GM12878 (cell line): ENCODE measurements at regions not wholly inside any gene's neighbourhood (a gene's known extent, or its start where the extent isn't known, plus 50 kb on each side); places are given as distances from the start of the nearest gene placed in this dataset.

Experiments used
- ATAC-seq: fragments of 200-7000 bp; cut with Tn5 transposase; 3 replicates; pipeline ENCODE4 v1.9.1; 2020; ENCODE audit warnings: mild to moderate bottlenecking, moderate library complexity
- BruUV-seq: library from RNA; stranded (reverse); fragments of 400-500 nt; replicated peaks from 2 replicates; lab custom pipeline; 2021; lab: Mats Ljungman, UMichigan
- CTCF ChIA-PET: fragments of 300-600 bp; sonication (Branson Sonifier 250); formaldehyde crosslinking; extraction: SDS; loops from one replicate; lab custom pipeline; 2021; ENCODE audit warnings: inconsistent platforms; lab: Yijun Ruan, JAX
- POLR2A ChIA-PET: fragments of 350-600 bp; formaldehyde crosslinking; extraction: SDS; loops from one replicate; lab custom pipeline; 2021; ENCODE audit warnings: inconsistent platforms; lab: Charles Lee
- RAD21 ChIA-PET: fragments of 300-600 bp; sonication (Branson Sonifier 250); formaldehyde crosslinking; loops from one replicate; lab custom pipeline; 2023; ENCODE audit warnings: antibody characterized with exemption; ENCODE audit not compliant: unreplicated experiment; lab: Charles Lee
- SMC1A ChIA-PET: fragments of 300-600 bp; sonication (Branson Sonifier 250); formaldehyde crosslinking; loops from one replicate; lab custom pipeline; 2023; ENCODE audit not compliant: unreplicated experiment, uncharacterized antibody; lab: Charles Lee
- DNase-seq: peaks from one replicate; pipeline ENCODE4 v3.0.0-alpha.2; 2011; ENCODE audit warnings: low read depth, low spot score
- FAIRE-seq: peaks from 3 replicates; lab custom pipeline; 2011; peaks lifted over from hg19 to GRCh38; lab: Jason Lieb, UNC
- H2AFZ ChIP-seq: 2 replicates; pipeline ENCODE4 v1.6.0; 2011; ENCODE audit warnings: low read depth, low read length, control low read depth; ENCODE audit not compliant: control insufficient read depth
- H3K27ac ChIP-seq: 2 replicates; pipeline ENCODE4 v1.5.1; 2011; ENCODE audit warnings: control low read depth; ENCODE audit not compliant: control insufficient read depth, insufficient read depth
- H3K27me3 ChIP-seq, 2 experiments: replicated peaks in 1 of 2; 2 replicates each; pipeline versions ENCODE4 v1.6.0 to v1.6.1; 2011; ENCODE audit warnings: low read length in 1 of 2; ENCODE audit not compliant: control insufficient read depth in 2 of 2, insufficient read depth in 2 of 2
- H3K36me3 ChIP-seq, 2 experiments: 2 replicates each; pipeline ENCODE4 v1.5.1; 2011; ENCODE audit warnings: low read length in 1 of 2; ENCODE audit not compliant: control insufficient read depth in 2 of 2, insufficient read depth in 2 of 2
- H3K4me1 ChIP-seq: 2 replicates; pipeline ENCODE4 v1.6.1; 2011; ENCODE audit warnings: mild to moderate bottlenecking, low read length, moderate library complexity, mixed read lengths; ENCODE audit not compliant: control insufficient read depth, insufficient read depth
- H3K4me2 ChIP-seq: 2 replicates; pipeline ENCODE4 v1.6.0; 2011; ENCODE audit warnings: control low read depth; ENCODE audit not compliant: control insufficient read depth, insufficient read depth
- H3K4me3 ChIP-seq: fragments of 200-600 bp; sonication (generic); 2 replicates; pipeline ENCODE4 v1.5.1; 2016
- H3K79me2 ChIP-seq: 2 replicates; pipeline ENCODE4 v1.6.0; 2011; ENCODE audit warnings: low read length; ENCODE audit not compliant: control insufficient read depth, insufficient read depth
- H3K9ac ChIP-seq: 2 replicates; pipeline ENCODE4 v1.8.0; 2011; ENCODE audit warnings: low read length, control low read depth, mixed read lengths; ENCODE audit not compliant: control insufficient read depth, insufficient read depth
- H3K9me3 ChIP-seq: replicated peaks from 3 replicates; pipeline ENCODE4 v1.5.1; 2011; ENCODE audit warnings: mild to moderate bottlenecking, low read length; ENCODE audit not compliant: control insufficient read depth, insufficient read depth
- H4K20me1 ChIP-seq: 2 replicates; pipeline ENCODE4 v1.6.0; 2011; ENCODE audit not compliant: control insufficient read depth, insufficient read depth
- BCL11A ChIP-seq: IDR thresholded peaks from 2 replicates; pipeline ENCODE4 v1.6.1; 2011; ENCODE audit warnings: low read depth, low read length
- GABPA ChIP-seq: IDR thresholded peaks from 2 replicates; pipeline ENCODE4 v1.6.1; 2014; ENCODE audit warnings: antibody characterized with exemption, low read depth, mild to moderate bottlenecking, inconsistent platforms
- SREBF1 ChIP-seq: IDR thresholded peaks from 2 replicates; pipeline ENCODE4 v1.6.1; 2012; ENCODE audit warnings: mild to moderate bottlenecking, low read length
- SREBF2 ChIP-seq: IDR thresholded peaks from 2 replicates; pipeline ENCODE4 v1.6.1; 2012; ENCODE audit warnings: mild to moderate bottlenecking, low read length
- WRNIP1 ChIP-seq: IDR thresholded peaks from 2 replicates; pipeline ENCODE4 v1.6.1; 2011; ENCODE audit warnings: low read depth, low read length, improper control_type of control experiment, borderline replicate concordance
- ZNF274 ChIP-seq: IDR thresholded peaks from one replicate; pipeline ENCODE4 v1.8.0; 2011; ENCODE audit not compliant: insufficient read length, insufficient read depth
- WGBS: methylation state at CpG from one replicate; pipeline ENCODE4 v1.1.6; 2016; ENCODE audit warnings: low lambda C conversion rate; ENCODE audit not compliant: insufficient replicate concordance, insufficient coverage; ENCODE audit errors: missing lambda C conversion rate; 5-methylcytosine and 5-hydroxymethylcytosine counted together
- in situ Hi-C: fragments of 300-500 bp; cut with MboI; formaldehyde crosslinking; loops from 9 replicates; pipeline ENCODE4 v1.14.3; 2018; ENCODE audit warnings: mixed read lengths
- intact Hi-C: fragments of 100-400 bp; cut with micrococcal nuclease; formaldehyde crosslinking; loops from one replicate; pipeline ENCODE4 v1.14.2; 2022; ENCODE audit not compliant: unreplicated experiment
- TF ChIP-seq, protein P1 (sequence below): fragments of 450-650 bp; IDR thresholded peaks from 2 replicates; pipeline ENCODE4 v1.6.1; 2016; ENCODE audit warnings: mild to moderate bottlenecking
- TF ChIP-seq, protein P2 (sequence below): IDR thresholded peaks from 2 replicates; pipeline ENCODE4 v1.6.1; 2011; ENCODE audit warnings: borderline replicate concordance, low read depth, mild to moderate bottlenecking, moderate library complexity, low read length; ENCODE audit not compliant: insufficient read depth, poor library complexity, severe bottlenecking
- TF ChIP-seq, protein P3 (sequence below): fragments of 450-650 bp; IDR thresholded peaks from 2 replicates; pipeline ENCODE4 v1.6.1; 2017; ENCODE audit warnings: mild to moderate bottlenecking

DNA sequence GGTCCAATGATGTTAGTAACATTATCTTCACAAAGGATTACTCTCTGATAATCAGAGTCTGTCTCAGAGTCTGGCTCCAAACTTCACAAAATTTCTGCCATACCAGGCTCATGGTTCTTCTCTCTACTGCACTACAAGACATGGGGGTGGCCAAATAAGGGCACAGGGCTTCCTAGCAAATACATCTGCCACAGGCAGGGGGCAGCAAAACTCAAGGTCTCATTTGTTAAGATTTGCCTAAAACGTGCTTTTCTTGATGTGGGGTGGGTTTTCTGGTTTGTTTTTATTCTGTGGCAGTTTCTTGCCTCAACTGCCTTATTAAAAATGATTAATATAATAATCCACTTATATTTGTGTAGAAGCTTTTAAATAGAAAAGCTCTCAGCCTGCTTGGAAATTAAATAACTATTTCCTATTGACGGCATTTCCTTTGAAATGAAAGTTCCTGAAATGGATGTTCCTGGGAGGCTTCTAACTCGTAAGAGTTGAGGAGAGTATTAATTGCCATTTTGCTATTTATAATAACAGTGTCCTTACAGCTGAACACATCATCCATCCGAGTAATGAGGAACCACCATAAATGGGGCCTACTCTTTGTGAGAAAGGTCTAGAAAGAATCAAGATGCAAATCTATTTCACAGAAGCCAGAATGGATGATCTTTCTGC lies 53.8 kb downstream of the SST start (continued):
- TF ChIP-seq BCL11A (no peak), ZNF274 (no peak), GABPA (no peak), SREBF2 (no peak), WRNIP1 (no peak), SREBF1 (no peak)
- TF ChIP-seq, protein P1, sequence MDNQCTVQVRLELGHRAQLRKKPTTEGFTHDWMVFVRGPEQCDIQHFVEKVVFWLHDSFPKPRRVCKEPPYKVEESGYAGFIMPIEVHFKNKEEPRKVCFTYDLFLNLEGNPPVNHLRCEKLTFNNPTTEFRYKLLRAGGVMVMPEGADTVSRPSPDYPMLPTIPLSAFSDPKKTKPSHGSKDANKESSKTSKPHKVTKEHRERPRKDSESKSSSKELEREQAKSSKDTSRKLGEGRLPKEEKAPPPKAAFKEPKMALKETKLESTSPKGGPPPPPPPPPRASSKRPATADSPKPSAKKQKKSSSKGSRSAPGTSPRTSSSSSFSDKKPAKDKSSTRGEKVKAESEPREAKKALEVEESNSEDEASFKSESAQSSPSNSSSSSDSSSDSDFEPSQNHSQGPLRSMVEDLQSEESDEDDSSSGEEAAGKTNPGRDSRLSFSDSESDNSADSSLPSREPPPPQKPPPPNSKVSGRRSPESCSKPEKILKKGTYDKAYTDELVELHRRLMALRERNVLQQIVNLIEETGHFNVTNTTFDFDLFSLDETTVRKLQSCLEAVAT, result no peak

DNA sequence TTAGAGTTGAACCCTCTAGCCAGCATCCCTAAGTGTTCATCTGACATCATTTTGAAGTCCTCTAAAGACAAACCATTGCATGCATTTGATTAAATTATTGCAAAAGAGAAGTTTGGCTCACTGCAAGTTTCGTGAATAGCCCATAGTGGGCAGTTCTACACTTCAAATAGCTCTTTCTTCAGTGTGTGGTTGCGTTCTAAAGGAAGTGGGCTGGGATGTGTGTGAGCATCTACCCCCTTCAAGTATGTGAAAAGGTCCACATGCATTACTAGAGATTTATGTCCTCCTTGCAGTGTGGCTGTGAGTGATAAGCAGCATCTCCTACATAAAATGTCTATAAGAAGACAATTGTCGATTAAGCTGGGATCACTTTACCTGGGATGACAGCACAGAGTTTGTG lies 54.6 kb downstream of the SST start:
- Histone ChIP-seq H3K4me2 (no peak overlapping the region), H3K27me3 (no peaks in the 10 kb centered on the region; a peak in 1 of 4 replicates), H3K4me1 (no peaks in the 10 kb centered on the region), H4K20me1 (no peaks in the 10 kb centered on the region), H3K36me3 (no peaks in the 10 kb centered on the region), H3K9me3 (no peaks in the 10 kb centered on the region), H3K9ac (no peak overlapping the region), H3K27ac (no peak overlapping the region), H2AFZ (no peak overlapping the region), H3K4me3 (no peak overlapping the region), H3K79me2 (no peaks in the 10 kb centered on the region)
- DNase-seq (no peak), ATAC-seq (no peak), FAIRE-seq (no peak)
- no TSS peak for BruUV-seq
- TF ChIP-seq, protein P2, sequence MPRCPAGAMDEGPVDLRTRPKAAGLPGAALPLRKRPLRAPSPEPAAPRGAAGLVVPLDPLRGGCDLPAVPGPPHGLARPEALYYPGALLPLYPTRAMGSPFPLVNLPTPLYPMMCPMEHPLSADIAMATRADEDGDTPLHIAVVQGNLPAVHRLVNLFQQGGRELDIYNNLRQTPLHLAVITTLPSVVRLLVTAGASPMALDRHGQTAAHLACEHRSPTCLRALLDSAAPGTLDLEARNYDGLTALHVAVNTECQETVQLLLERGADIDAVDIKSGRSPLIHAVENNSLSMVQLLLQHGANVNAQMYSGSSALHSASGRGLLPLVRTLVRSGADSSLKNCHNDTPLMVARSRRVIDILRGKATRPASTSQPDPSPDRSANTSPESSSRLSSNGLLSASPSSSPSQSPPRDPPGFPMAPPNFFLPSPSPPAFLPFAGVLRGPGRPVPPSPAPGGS, result no peak
- TF ChIP-seq, protein P3, sequence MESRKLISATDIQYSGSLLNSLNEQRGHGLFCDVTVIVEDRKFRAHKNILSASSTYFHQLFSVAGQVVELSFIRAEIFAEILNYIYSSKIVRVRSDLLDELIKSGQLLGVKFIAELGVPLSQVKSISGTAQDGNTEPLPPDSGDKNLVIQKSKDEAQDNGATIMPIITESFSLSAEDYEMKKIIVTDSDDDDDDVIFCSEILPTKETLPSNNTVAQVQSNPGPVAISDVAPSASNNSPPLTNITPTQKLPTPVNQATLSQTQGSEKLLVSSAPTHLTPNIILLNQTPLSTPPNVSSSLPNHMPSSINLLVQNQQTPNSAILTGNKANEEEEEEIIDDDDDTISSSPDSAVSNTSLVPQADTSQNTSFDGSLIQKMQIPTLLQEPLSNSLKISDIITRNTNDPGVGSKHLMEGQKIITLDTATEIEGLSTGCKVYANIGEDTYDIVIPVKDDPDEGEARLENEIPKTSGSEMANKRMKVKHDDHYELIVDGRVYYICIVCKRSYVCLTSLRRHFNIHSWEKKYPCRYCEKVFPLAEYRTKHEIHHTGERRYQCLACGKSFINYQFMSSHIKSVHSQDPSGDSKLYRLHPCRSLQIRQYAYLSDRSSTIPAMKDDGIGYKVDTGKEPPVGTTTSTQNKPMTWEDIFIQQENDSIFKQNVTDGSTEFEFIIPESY, result no peak
- intact Hi-C loops (loop anchor here (1.0 kb wide), 2 partner anchors 64 to 296 kb away; no protein-coding TSS in a partner anchor), in situ Hi-C loops (no loop called here)
- 11% methylated on average over 3 of the region's 3 CpGs for WGBS
- POLR2A ChIA-PET, result interaction anchor here (0.8 kb wide), 1 partner anchor 64 kb away, joined by 3 read pairs; no protein-coding TSS in a partner anchor
- RAD21 ChIA-PET, result interaction anchor here (0.8 to 2.5 kb wide), 7 partner anchors 23 to 299 kb away, joined by 3 to 26 read pairs (median 6); no protein-coding TSS in a partner anchor
- CTCF ChIA-PET, result interaction anchor here (0.8 to 4.5 kb wide), 21 partner anchors 8 to 385 kb away, joined by 3 to 66 read pairs (median 4); partner anchors contain the start of gene RTP2
- SMC1A ChIA-PET, result interaction anchor here (0.6 to 3.4 kb wide), 15 partner anchors 9 to 298 kb away, joined by 3 to 33 read pairs (median 3); no protein-coding TSS in a partner anchor
